ENCODE measurements at regions not wholly inside any gene's neighbourhood (a gene's known extent, or its start where the extent isn't known, plus 50 kb on each side); places are given as distances from the start of the nearest gene placed in this dataset.

- DNase-seq: no peak
These were observed 732.5 kb downstream of the ARAP2 start for GRCh38 chr4:35511851-35512250.

- no peak for DNase-seq
These were observed 728.2 kb downstream of the ARAP2 start for GRCh38 chr4:35516102-35516501.

GRCh38 chr4:35520059-35520458, 724.3 kb downstream of the ARAP2 start:
- DNase-seq: no peak

GRCh38 chr4:35521682-35522081, 722.6 kb downstream of the ARAP2 start:
- no peak for DNase-seq

- DNase-seq: no peak
These were observed 718.9 kb downstream of the ARAP2 start for GRCh38 chr4:35525192-35525978.

- DNase-seq: no peak
These were observed 717.9 kb downstream of the ARAP2 start for GRCh38 chr4:35526456-35526855.

- DNase-seq: no peak
These were observed 709.4 kb downstream of the ARAP2 start for GRCh38 chr4:35534962-35535361.

GRCh38 chr4:35538807-35539206, 705.5 kb downstream of the ARAP2 start:
- no peak for DNase-seq

GRCh38 chr4:35539404-35540055, 704.8 kb downstream of the ARAP2 start:
- DNase-seq: no peak

- no peak for DNase-seq
These were observed 703.0 kb downstream of the ARAP2 start for GRCh38 chr4:35541146-35541887.

GRCh38 chr4:35541888-35542213, 702.5 kb downstream of the ARAP2 start:
- DNase-seq: no peak

- no peak for DNase-seq
These were observed 695.4 kb downstream of the ARAP2 start for GRCh38 chr4:35548921-35549320.

- DNase-seq: no peak
These were observed 687.9 kb downstream of the ARAP2 start for GRCh38 chr4:35556387-35556786.

GRCh38 chr4:35559559-35560365, 684.6 kb downstream of the ARAP2 start:
- DNase-seq: no peak

- DNase-seq: no peak
These were observed 681.5 kb downstream of the ARAP2 start for GRCh38 chr4:35562861-35563260.

- DNase-seq: no peak
These were observed 678.7 kb downstream of the ARAP2 start for GRCh38 chr4:35565640-35566039.

- DNase-seq: no peak
These were observed 653.3 kb downstream of the ARAP2 start for GRCh38 chr4:35591035-35591434.

GRCh38 chr4:35604252-35604651, 640.1 kb downstream of the ARAP2 start:
- no peak for DNase-seq

GRCh38 chr4:35604724-35605123, 639.6 kb downstream of the ARAP2 start:
- DNase-seq: no peak

- DNase-seq: no peak
These were observed 636.1 kb downstream of the ARAP2 start for GRCh38 chr4:35608205-35608604.

- DNase-seq: no peak
These were observed 630.2 kb downstream of the ARAP2 start for GRCh38 chr4:35614120-35614519.

- no peak for DNase-seq
These were observed 604.4 kb downstream of the ARAP2 start for GRCh38 chr4:35639929-35640328.

- no peak for DNase-seq
These were observed 600.7 kb downstream of the ARAP2 start for GRCh38 chr4:35643661-35644060.
